MM.1S (cell line): ENCODE measurements at regions not wholly inside any gene's neighbourhood (a gene's known extent, or its start where the extent isn't known, plus 50 kb on each side); places are given as distances from the start of the nearest gene placed in this dataset.

Source experiments
- CTCF ChIP-seq: fragments of 300-600 bp; sonication (generic); IDR thresholded peaks from 2 replicates; pipeline ENCODE4 v1.5.1; 2016; ENCODE audit warnings: antibody characterized with exemption, low read length, mixed read lengths
- EZH2 ChIP-seq: fragments of 300-600 bp; sonication (generic); optimal IDR thresholded peaks from 2 replicates; pipeline ENCODE3; 2017; ENCODE audit warnings: low read depth, mild to moderate bottlenecking, antibody characterized with exemption, low read length, mixed read lengths
- EZH2phosphoT487 ChIP-seq: fragments of 300-600 bp; sonication (generic); IDR thresholded peaks from 2 replicates; pipeline ENCODE4 v1.6.1; 2018; ENCODE audit warnings: antibody characterized with exemption, low read length

- no peak for TF ChIP-seq CTCF
- no peak for TF ChIP-seq EZH2phosphoT487
- TF ChIP-seq EZH2: no peak
Measured at GRCh38 chr21:16789636-16790035, 723.2 kb upstream of the CXADR start.
